ENCODE measurements at regions not wholly inside any gene's neighbourhood (a gene's known extent, or its start where the extent isn't known, plus 50 kb on each side); places are given as distances from the start of the nearest gene placed in this dataset.

DNA sequence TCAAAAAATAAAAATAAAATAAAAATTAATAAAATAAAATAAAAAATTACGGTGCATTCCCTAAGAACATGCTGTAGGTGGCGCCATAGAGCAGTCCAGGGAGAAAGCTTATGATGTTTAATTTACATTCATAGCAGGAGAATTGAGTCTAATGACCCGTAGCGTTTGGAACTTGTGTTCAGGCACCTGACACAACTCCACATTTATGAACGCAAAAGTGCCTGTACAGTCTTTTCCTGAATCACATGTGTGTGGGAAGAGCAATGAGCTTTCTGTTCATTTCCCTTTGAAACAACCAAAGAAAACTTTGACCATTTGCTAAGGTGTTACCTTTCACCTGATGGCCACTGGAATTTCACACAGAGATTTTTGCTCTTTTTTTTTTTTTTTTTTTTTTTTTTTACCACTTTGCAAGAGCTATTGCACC is 60.6 kb upstream of the KCNA1 start:
- TF ChIP-seq CREB5 (CRISPR knock-in tag; IDR thresholded peaks at IDR 0.05; ENCODE audit: low read depth) (no peak), OSR1 (CRISPR knock-in tag; IDR thresholded peaks at IDR 0.05) (no peak), ZFP3 (CRISPR knock-in tag; IDR thresholded peaks at IDR 0.05) (no peak), RARB (CRISPR knock-in tag; IDR thresholded peaks at IDR 0.05) (no peak), ISL1 (CRISPR knock-in tag; IDR thresholded peaks at IDR 0.05) (no peak), ESRRG (CRISPR knock-in tag; IDR thresholded peaks at IDR 0.05) (no peak), ZC3H10 (CRISPR knock-in tag; IDR thresholded peaks at IDR 0.05) (no peak), GLIS3 (CRISPR knock-in tag; IDR thresholded peaks at IDR 0.05) (no peak), TOX (CRISPR knock-in tag; IDR thresholded peaks at IDR 0.05; ENCODE audit: borderline replicate concordance) (no peak), BACH2 (CRISPR knock-in tag; IDR thresholded peaks at IDR 0.05; ENCODE audit: borderline replicate concordance) (no peak), SNAI2 (CRISPR knock-in tag; IDR thresholded peaks at IDR 0.05) (no peak), PPARA (CRISPR knock-in tag; IDR thresholded peaks at IDR 0.05; ENCODE audit: borderline replicate concordance) (no peak), CSRNP3 (CRISPR knock-in tag; IDR thresholded peaks at IDR 0.05) (no peak), ZFP30 (CRISPR knock-in tag; IDR thresholded peaks at IDR 0.05) (no peak), ZNF8 (CRISPR knock-in tag; IDR thresholded peaks at IDR 0.05) (no peak)
- TF ChIP-seq, protein P1, sequence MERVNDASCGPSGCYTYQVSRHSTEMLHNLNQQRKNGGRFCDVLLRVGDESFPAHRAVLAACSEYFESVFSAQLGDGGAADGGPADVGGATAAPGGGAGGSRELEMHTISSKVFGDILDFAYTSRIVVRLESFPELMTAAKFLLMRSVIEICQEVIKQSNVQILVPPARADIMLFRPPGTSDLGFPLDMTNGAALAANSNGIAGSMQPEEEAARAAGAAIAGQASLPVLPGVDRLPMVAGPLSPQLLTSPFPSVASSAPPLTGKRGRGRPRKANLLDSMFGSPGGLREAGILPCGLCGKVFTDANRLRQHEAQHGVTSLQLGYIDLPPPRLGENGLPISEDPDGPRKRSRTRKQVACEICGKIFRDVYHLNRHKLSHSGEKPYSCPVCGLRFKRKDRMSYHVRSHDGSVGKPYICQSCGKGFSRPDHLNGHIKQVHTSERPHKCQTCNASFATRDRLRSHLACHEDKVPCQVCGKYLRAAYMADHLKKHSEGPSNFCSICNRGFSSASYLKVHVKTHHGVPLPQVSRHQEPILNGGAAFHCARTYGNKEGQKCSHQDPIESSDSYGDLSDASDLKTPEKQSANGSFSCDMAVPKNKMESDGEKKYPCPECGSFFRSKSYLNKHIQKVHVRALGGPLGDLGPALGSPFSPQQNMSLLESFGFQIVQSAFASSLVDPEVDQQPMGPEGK (CRISPR knock-in tag; IDR thresholded peaks at IDR 0.05; ENCODE audit: borderline replicate concordance) = no peak
- TF ChIP-seq, protein P2, sequence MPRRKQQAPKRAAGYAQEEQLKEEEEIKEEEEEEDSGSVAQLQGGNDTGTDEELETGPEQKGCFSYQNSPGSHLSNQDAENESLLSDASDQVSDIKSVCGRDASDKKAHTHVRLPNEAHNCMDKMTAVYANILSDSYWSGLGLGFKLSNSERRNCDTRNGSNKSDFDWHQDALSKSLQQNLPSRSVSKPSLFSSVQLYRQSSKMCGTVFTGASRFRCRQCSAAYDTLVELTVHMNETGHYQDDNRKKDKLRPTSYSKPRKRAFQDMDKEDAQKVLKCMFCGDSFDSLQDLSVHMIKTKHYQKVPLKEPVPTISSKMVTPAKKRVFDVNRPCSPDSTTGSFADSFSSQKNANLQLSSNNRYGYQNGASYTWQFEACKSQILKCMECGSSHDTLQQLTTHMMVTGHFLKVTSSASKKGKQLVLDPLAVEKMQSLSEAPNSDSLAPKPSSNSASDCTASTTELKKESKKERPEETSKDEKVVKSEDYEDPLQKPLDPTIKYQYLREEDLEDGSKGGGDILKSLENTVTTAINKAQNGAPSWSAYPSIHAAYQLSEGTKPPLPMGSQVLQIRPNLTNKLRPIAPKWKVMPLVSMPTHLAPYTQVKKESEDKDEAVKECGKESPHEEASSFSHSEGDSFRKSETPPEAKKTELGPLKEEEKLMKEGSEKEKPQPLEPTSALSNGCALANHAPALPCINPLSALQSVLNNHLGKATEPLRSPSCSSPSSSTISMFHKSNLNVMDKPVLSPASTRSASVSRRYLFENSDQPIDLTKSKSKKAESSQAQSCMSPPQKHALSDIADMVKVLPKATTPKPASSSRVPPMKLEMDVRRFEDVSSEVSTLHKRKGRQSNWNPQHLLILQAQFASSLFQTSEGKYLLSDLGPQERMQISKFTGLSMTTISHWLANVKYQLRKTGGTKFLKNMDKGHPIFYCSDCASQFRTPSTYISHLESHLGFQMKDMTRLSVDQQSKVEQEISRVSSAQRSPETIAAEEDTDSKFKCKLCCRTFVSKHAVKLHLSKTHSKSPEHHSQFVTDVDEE (CRISPR knock-in tag; IDR thresholded peaks at IDR 0.05) = no peak
- TF ChIP-seq, protein P3, sequence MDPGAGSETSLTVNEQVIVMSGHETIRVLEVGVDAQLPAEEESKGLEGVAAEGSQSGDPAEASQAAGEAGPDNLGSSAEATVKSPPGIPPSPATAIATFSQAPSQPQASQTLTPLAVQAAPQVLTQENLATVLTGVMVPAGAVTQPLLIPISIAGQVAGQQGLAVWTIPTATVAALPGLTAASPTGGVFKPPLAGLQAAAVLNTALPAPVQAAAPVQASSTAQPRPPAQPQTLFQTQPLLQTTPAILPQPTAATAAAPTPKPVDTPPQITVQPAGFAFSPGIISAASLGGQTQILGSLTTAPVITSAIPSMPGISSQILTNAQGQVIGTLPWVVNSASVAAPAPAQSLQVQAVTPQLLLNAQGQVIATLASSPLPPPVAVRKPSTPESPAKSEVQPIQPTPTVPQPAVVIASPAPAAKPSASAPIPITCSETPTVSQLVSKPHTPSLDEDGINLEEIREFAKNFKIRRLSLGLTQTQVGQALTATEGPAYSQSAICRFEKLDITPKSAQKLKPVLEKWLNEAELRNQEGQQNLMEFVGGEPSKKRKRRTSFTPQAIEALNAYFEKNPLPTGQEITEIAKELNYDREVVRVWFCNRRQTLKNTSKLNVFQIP (CRISPR knock-in tag; IDR thresholded peaks at IDR 0.05; ENCODE audit: borderline replicate concordance, low read depth) = no peak
- ATAC-seq = peak; percentile 47; the same call in 2 of the 3 replicates

GRCh38 chr12:4849795-4850345 is 59.8 kb upstream of the KCNA1 start:
- no peak for ATAC-seq
- TF ChIP-seq ESRRG (CRISPR knock-in tag; IDR thresholded peaks at IDR 0.05) (no peak), CSDC2 (CRISPR knock-in tag; IDR thresholded peaks at IDR 0.05) (no peak), ZNF8 (CRISPR knock-in tag; IDR thresholded peaks at IDR 0.05) (no peak), BACH2 (CRISPR knock-in tag; IDR thresholded peaks at IDR 0.05; ENCODE audit: borderline replicate concordance) (no peak), TCF4 (CRISPR knock-in tag; IDR thresholded peaks at IDR 0.05; ENCODE audit: borderline replicate concordance) (no peak), ZFP30 (CRISPR knock-in tag; IDR thresholded peaks at IDR 0.05) (no peak), PPARA (CRISPR knock-in tag; IDR thresholded peaks at IDR 0.05; ENCODE audit: borderline replicate concordance) (no peak), ISL1 (CRISPR knock-in tag; IDR thresholded peaks at IDR 0.05) (no peak), OSR1 (CRISPR knock-in tag; IDR thresholded peaks at IDR 0.05) (no peak)
- TF ChIP-seq, protein P1 (CRISPR knock-in tag; IDR thresholded peaks at IDR 0.05; ENCODE audit: borderline replicate concordance) = no peak
- TF ChIP-seq, protein P2 (CRISPR knock-in tag; IDR thresholded peaks at IDR 0.05) = no peak
- TF ChIP-seq, protein P3 (CRISPR knock-in tag; IDR thresholded peaks at IDR 0.05; ENCODE audit: borderline replicate concordance, low read depth) = no peak
